K562 (cell line): ENCODE measurements at regions not wholly inside any gene's neighbourhood (a gene's known extent, or its start where the extent isn't known, plus 50 kb on each side); places are given as distances from the start of the nearest gene placed in this dataset.

ENCODE experiments used
- HDAC1 ChIP-seq, 2 experiments: fragments of 450-650 bp; IDR thresholded peaks; 2 replicates each; pipeline ENCODE4 v1.6.1; 2016 to 2017; ENCODE audit warnings: inconsistent platforms in 1 of 2, mild to moderate bottlenecking in 1 of 2, moderate library complexity in 1 of 2
- HLTF ChIP-seq: fragments of 450-650 bp; IDR thresholded peaks from 2 replicates; pipeline ENCODE4 v1.6.1; 2016
- MXI1 ChIP-seq: IDR thresholded peaks from 2 replicates; pipeline ENCODE4 v1.6.1; 2011; ENCODE audit warnings: low read depth, mild to moderate bottlenecking, improper control_type of control experiment, low read length
- RBM25 ChIP-seq: fragments of 200-400 bp; formaldehyde crosslinking; IDR thresholded peaks from 2 replicates; pipeline ENCODE4 v1.6.1; 2018; ENCODE audit warnings: low read length, low read depth, moderate library complexity; ENCODE audit not compliant: severe bottlenecking
- ZNF384 ChIP-seq: IDR thresholded peaks from 2 replicates; pipeline ENCODE4 v1.6.1; 2012; ENCODE audit warnings: low read depth, low read length, improper control_type of control experiment
- TF ChIP-seq, protein P1 (sequence below): sonication (generic); formaldehyde crosslinking; IDR thresholded peaks from 2 replicates; pipeline ENCODE4 v1.8.1; 2023; ENCODE audit warnings: missing genetic modification reagents, mild to moderate bottlenecking, borderline replicate concordance
- TF ChIP-seq, protein P2 (sequence below): sonication (generic); formaldehyde crosslinking; IDR thresholded peaks from 2 replicates; pipeline ENCODE4 v1.8.0; 2022; ENCODE audit warnings: mild to moderate bottlenecking, missing genetic modification reagents

DNA sequence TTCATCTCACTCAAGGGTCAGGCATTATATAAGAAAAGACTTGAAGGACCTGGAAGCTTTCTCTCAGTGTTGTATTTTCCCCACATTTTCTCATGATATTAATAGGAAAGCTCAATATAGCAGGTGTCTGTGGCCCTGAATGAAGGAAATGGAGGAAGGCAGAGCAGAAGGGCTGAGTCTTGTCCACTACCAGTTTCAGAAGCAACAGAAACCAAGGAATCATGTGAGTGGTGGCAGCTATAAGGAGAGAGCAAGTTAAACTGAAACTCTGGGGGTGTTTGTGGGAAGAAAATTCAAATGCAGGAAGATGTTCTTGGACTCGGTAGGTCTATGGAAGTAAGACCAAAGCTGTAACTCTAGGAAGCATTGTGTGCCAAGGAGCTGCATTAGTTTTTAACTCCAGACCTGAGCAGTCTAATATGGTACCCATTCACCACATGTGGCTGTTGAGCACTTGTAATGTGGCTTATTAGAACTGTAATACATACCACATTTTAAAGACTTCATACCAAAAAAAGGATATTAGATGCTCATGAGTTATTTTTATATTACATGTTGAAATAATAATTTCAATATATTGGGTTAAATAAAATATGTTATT lies 278.8 kb upstream of the GADL1 start (continued):
- TF ChIP-seq, protein P1, sequence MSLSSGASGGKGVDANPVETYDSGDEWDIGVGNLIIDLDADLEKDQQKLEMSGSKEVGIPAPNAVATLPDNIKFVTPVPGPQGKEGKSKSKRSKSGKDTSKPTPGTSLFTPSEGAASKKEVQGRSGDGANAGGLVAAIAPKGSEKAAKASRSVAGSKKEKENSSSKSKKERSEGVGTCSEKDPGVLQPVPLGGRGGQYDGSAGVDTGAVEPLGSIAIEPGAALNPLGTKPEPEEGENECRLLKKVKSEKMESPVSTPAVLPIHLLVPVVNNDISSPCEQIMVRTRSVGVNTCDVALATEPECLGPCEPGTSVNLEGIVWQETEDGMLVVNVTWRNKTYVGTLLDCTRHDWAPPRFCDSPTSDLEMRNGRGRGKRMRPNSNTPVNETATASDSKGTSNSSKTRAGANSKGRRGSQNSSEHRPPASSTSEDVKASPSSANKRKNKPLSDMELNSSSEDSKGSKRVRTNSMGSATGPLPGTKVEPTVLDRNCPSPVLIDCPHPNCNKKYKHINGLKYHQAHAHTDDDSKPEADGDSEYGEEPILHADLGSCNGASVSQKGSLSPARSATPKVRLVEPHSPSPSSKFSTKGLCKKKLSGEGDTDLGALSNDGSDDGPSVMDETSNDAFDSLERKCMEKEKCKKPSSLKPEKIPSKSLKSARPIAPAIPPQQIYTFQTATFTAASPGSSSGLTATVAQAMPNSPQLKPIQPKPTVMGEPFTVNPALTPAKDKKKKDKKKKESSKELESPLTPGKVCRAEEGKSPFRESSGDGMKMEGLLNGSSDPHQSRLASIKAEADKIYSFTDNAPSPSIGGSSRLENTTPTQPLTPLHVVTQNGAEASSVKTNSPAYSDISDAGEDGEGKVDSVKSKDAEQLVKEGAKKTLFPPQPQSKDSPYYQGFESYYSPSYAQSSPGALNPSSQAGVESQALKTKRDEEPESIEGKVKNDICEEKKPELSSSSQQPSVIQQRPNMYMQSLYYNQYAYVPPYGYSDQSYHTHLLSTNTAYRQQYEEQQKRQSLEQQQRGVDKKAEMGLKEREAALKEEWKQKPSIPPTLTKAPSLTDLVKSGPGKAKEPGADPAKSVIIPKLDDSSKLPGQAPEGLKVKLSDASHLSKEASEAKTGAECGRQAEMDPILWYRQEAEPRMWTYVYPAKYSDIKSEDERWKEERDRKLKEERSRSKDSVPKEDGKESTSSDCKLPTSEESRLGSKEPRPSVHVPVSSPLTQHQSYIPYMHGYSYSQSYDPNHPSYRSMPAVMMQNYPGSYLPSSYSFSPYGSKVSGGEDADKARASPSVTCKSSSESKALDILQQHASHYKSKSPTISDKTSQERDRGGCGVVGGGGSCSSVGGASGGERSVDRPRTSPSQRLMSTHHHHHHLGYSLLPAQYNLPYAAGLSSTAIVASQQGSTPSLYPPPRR (CRISPR knock-in tag) = no peak
- TF ChIP-seq MXI1 = no peak
- TF ChIP-seq, protein P2, sequence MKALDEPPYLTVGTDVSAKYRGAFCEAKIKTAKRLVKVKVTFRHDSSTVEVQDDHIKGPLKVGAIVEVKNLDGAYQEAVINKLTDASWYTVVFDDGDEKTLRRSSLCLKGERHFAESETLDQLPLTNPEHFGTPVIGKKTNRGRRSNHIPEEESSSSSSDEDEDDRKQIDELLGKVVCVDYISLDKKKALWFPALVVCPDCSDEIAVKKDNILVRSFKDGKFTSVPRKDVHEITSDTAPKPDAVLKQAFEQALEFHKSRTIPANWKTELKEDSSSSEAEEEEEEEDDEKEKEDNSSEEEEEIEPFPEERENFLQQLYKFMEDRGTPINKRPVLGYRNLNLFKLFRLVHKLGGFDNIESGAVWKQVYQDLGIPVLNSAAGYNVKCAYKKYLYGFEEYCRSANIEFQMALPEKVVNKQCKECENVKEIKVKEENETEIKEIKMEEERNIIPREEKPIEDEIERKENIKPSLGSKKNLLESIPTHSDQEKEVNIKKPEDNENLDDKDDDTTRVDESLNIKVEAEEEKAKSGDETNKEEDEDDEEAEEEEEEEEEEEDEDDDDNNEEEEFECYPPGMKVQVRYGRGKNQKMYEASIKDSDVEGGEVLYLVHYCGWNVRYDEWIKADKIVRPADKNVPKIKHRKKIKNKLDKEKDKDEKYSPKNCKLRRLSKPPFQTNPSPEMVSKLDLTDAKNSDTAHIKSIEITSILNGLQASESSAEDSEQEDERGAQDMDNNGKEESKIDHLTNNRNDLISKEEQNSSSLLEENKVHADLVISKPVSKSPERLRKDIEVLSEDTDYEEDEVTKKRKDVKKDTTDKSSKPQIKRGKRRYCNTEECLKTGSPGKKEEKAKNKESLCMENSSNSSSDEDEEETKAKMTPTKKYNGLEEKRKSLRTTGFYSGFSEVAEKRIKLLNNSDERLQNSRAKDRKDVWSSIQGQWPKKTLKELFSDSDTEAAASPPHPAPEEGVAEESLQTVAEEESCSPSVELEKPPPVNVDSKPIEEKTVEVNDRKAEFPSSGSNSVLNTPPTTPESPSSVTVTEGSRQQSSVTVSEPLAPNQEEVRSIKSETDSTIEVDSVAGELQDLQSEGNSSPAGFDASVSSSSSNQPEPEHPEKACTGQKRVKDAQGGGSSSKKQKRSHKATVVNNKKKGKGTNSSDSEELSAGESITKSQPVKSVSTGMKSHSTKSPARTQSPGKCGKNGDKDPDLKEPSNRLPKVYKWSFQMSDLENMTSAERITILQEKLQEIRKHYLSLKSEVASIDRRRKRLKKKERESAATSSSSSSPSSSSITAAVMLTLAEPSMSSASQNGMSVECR (CRISPR knock-in tag) = no peak
- no peak for TF ChIP-seq ZNF384
- TF ChIP-seq RBM25 = no peak
- TF ChIP-seq HDAC1 (IDR thresholded peaks at IDR 0.05) = no peak
- no peak for TF ChIP-seq HLTF
